AG09309 (cell line): ENCODE measurements at regions not wholly inside any gene's neighbourhood (a gene's known extent, or its start where the extent isn't known, plus 50 kb on each side); places are given as distances from the start of the nearest gene placed in this dataset.

ENCODE experiments used
- DNase-seq: peaks from one replicate; pipeline ENCODE4 v3.0.0-alpha.2; 2010; ENCODE audit warnings: low read depth
- H3K4me3 ChIP-seq: 2 replicates; pipeline ENCODE4 v1.5.1; 2011; ENCODE audit warnings: mild to moderate bottlenecking, low read depth, low read length, moderate library complexity; ENCODE audit not compliant: control insufficient read depth
- TF ChIP-seq, protein P1 (sequence below): IDR thresholded peaks from 2 replicates; pipeline ENCODE4 v1.5.1; 2011; ENCODE audit warnings: mild to moderate bottlenecking, low read depth, low read length, inconsistent platforms; ENCODE audit not compliant: insufficient read depth, control insufficient read depth; ENCODE audit errors: missing control alignments

DNA sequence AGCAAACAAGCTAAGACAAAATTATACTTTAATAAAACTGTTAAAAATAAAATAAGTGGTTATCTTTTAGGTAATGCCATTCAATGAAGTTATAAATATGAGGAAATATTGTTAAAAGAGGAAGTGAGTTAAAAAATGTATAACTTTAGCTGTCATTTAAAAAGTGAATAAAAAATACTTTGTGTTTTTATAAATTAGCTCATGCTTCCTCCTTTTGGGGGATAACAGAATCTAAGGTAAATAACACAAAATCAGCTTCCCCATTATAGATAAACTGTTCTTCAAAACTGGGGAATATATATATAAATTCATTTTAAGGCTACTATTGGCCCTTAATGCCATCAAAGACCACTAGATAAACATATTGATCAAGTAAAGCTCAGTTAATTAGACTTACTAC, 113.7 kb upstream of the AADACL2 start:
- DNase-seq: no peak
- TF ChIP-seq, protein P1, sequence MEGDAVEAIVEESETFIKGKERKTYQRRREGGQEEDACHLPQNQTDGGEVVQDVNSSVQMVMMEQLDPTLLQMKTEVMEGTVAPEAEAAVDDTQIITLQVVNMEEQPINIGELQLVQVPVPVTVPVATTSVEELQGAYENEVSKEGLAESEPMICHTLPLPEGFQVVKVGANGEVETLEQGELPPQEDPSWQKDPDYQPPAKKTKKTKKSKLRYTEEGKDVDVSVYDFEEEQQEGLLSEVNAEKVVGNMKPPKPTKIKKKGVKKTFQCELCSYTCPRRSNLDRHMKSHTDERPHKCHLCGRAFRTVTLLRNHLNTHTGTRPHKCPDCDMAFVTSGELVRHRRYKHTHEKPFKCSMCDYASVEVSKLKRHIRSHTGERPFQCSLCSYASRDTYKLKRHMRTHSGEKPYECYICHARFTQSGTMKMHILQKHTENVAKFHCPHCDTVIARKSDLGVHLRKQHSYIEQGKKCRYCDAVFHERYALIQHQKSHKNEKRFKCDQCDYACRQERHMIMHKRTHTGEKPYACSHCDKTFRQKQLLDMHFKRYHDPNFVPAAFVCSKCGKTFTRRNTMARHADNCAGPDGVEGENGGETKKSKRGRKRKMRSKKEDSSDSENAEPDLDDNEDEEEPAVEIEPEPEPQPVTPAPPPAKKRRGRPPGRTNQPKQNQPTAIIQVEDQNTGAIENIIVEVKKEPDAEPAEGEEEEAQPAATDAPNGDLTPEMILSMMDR: no peak
- no peak overlapping the region for H3K4me3 ChIP-seq

DNA sequence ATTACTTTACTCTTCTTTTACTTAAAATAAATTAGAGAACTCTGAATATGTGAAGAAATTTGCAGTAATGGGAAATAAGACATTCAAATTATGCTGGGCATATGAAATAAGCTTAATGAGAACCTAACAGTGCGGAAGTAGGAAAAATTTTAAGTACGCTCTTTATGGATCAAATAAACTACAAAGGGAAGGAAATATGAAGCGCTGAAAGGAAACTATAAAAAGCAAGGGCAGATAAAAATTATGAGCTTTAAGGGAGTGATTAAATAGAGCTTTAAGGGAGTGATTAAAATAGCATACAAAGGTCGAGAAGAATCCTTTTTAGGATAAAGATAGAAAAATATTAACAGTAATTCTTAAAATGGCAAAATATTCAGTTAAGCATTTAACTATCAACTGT, 118.3 kb upstream of the AADACL2 start:
- TF ChIP-seq, protein P1: no peak
- no peak overlapping the region for H3K4me3 ChIP-seq
- no peak for DNase-seq

DNA sequence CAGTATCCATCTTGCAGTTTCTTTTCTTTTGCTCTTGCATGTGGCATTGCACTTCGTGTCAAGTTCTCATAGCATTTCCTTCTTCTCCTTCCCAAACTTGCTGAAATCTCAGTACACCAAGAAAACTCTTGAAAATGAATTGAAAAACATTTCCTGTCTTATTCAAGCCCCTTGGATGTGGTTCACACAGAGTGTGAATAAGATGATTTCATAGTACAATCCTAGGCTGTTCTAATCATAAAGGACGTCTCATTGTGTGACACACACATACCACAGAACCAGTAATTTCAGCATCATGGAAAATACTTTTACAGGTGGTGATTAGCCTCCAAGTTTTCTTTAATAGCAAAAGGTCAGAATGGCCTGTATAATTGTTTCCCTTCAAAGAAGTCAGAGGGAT, 121.6 kb upstream of the AADACL2 start:
- no peak overlapping the region for H3K4me3 ChIP-seq
- TF ChIP-seq, protein P1: no peak
- DNase-seq: no peak

DNA sequence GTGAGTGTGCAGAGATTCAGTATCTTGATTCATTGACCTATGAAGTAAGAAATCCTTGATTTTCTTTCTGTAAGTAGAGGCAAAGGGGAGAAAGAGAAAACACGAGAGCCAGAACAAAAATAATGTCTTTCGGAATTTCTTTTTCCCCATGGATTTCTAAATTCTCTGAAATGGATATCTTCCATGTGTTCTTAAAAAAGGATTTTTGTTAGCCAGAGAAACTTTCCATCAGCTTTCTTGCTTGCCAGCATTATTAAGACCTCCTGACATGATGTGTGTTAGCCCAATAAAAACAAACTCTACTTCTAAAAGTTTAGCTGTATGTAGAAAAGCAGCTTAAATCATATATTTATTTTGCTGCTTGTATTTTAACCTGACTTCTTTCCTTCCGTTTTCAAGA, 122.3 kb upstream of the AADACL2 start:
- TF ChIP-seq, protein P1: no peak
- no peak for DNase-seq
- H3K4me3 ChIP-seq: no peak overlapping the region

DNA sequence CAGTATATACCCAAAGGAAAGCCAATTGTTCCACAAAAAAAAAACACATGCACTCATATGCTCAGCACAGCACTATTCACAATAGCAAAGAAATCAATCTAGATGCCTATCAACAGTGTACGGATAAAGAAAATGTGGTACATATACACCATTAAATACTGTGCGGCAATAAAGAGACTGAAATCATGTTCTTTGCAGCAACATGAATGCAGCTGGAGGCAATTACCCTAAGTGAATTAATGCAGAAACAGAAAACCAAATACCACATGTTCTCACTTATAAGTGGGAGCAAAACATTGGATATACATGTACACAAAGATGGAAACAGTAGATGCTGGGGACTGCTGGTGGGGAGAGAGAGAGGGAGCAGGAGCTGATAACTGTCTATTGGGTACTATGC, 124.2 kb upstream of the AADACL2 start:
- H3K4me3 ChIP-seq: no peak overlapping the region
- no peak for DNase-seq

DNA sequence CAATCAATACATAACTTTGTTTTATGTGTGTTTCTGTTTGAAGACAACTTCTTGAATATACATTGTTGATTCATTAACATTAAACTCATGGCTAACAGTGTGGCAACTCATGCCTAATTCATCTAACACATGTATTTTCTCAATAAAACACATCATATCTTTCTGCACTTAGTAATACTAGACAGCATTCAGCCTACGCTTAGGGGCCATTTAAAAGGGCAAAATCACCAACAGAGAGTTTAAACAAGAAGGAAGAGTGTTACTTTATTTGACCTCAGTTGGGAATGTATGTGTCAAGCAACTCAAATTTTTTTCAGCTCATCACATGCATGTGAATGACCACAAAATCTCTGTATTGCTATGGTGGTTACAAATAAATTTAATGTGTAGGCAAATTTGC, 128.8 kb upstream of the AADACL2 start:
- no peak for DNase-seq
- H3K4me3 ChIP-seq: no peak overlapping the region
- TF ChIP-seq, protein P1: no peak

More for the DNA sequence above, 124.2 kb upstream of the AADACL2 start:
- TF ChIP-seq, protein P1: no peak

DNA sequence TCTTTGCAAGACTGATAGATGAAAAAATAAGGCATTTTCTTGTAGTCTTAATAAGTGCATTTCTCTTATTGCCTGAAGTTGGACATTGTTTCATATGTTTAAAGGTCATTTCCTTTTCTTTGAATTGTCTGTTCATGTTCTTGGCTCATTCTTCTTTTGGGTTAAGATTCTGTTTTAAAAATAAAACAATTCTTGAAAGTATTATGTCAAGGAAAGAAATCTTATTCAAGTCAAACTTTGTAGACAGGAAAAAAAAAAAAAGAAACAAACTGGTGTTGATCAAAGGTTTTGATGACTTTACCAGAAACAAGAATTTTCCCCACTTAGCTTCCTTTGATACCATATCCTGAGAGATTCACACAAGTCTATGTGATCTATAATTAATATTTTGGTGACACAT, 132.9 kb upstream of the AADACL2 start:
- TF ChIP-seq, protein P1: no peak
- no peak overlapping the region for H3K4me3 ChIP-seq
- DNase-seq: no peak
